GM12878 (cell line): ENCODE measurements at regions not wholly inside any gene's neighbourhood (a gene's known extent, or its start where the extent isn't known, plus 50 kb on each side); places are given as distances from the start of the nearest gene placed in this dataset.

Experiments used
- ATAC-seq: fragments of 200-7000 bp; cut with Tn5 transposase; 3 replicates; pipeline ENCODE4 v1.9.1; 2020; ENCODE audit warnings: mild to moderate bottlenecking, moderate library complexity
- BruUV-seq: library from RNA; stranded (reverse); fragments of 400-500 nt; replicated peaks from 2 replicates; lab custom pipeline; 2021; lab: Mats Ljungman, UMichigan
- CTCF ChIA-PET: fragments of 300-600 bp; sonication (Branson Sonifier 250); formaldehyde crosslinking; extraction: SDS; loops from one replicate; lab custom pipeline; 2021; ENCODE audit warnings: inconsistent platforms; lab: Yijun Ruan, JAX
- POLR2A ChIA-PET: fragments of 350-600 bp; formaldehyde crosslinking; extraction: SDS; loops from one replicate; lab custom pipeline; 2021; ENCODE audit warnings: inconsistent platforms; lab: Charles Lee
- RAD21 ChIA-PET: fragments of 300-600 bp; sonication (Branson Sonifier 250); formaldehyde crosslinking; loops from one replicate; lab custom pipeline; 2023; ENCODE audit warnings: antibody characterized with exemption; ENCODE audit not compliant: unreplicated experiment; lab: Charles Lee
- SMC1A ChIA-PET: fragments of 300-600 bp; sonication (Branson Sonifier 250); formaldehyde crosslinking; loops from one replicate; lab custom pipeline; 2023; ENCODE audit not compliant: unreplicated experiment, uncharacterized antibody; lab: Charles Lee
- DNase-seq: peaks from one replicate; pipeline ENCODE4 v3.0.0-alpha.2; 2011; ENCODE audit warnings: low read depth, low spot score
- FAIRE-seq: peaks from 3 replicates; lab custom pipeline; 2011; peaks lifted over from hg19 to GRCh38; lab: Jason Lieb, UNC
- H2AFZ ChIP-seq: 2 replicates; pipeline ENCODE4 v1.6.0; 2011; ENCODE audit warnings: low read depth, low read length, control low read depth; ENCODE audit not compliant: control insufficient read depth
- H3K27ac ChIP-seq: 2 replicates; pipeline ENCODE4 v1.5.1; 2011; ENCODE audit warnings: control low read depth; ENCODE audit not compliant: control insufficient read depth, insufficient read depth
- H3K27me3 ChIP-seq, 2 experiments: replicated peaks in 1 of 2; 2 replicates each; pipeline versions ENCODE4 v1.6.0 to v1.6.1; 2011; ENCODE audit warnings: low read length in 1 of 2; ENCODE audit not compliant: control insufficient read depth in 2 of 2, insufficient read depth in 2 of 2
- H3K36me3 ChIP-seq, 2 experiments: 2 replicates each; pipeline ENCODE4 v1.5.1; 2011; ENCODE audit warnings: low read length in 1 of 2; ENCODE audit not compliant: control insufficient read depth in 2 of 2, insufficient read depth in 2 of 2
- H3K4me1 ChIP-seq: 2 replicates; pipeline ENCODE4 v1.6.1; 2011; ENCODE audit warnings: mild to moderate bottlenecking, low read length, moderate library complexity, mixed read lengths; ENCODE audit not compliant: control insufficient read depth, insufficient read depth
- H3K4me2 ChIP-seq: 2 replicates; pipeline ENCODE4 v1.6.0; 2011; ENCODE audit warnings: control low read depth; ENCODE audit not compliant: control insufficient read depth, insufficient read depth
- H3K4me3 ChIP-seq: fragments of 200-600 bp; sonication (generic); 2 replicates; pipeline ENCODE4 v1.5.1; 2016
- H3K79me2 ChIP-seq: 2 replicates; pipeline ENCODE4 v1.6.0; 2011; ENCODE audit warnings: low read length; ENCODE audit not compliant: control insufficient read depth, insufficient read depth
- H3K9ac ChIP-seq: 2 replicates; pipeline ENCODE4 v1.8.0; 2011; ENCODE audit warnings: low read length, control low read depth, mixed read lengths; ENCODE audit not compliant: control insufficient read depth, insufficient read depth
- H3K9me3 ChIP-seq: replicated peaks from 3 replicates; pipeline ENCODE4 v1.5.1; 2011; ENCODE audit warnings: mild to moderate bottlenecking, low read length; ENCODE audit not compliant: control insufficient read depth, insufficient read depth
- H4K20me1 ChIP-seq: 2 replicates; pipeline ENCODE4 v1.6.0; 2011; ENCODE audit not compliant: control insufficient read depth, insufficient read depth
- ASH2L ChIP-seq: fragments of 300-600, 200-600 bp; sonication (generic); IDR thresholded peaks from 2 replicates; pipeline ENCODE4 v1.6.1; 2017; ENCODE audit warnings: low read depth, mild to moderate bottlenecking, borderline replicate concordance
- BRCA1 ChIP-seq: IDR thresholded peaks from 2 replicates; pipeline ENCODE4 v1.6.1; 2011; ENCODE audit warnings: low read depth, low read length, improper control_type of control experiment
- CUX1 ChIP-seq: IDR thresholded peaks from 2 replicates; pipeline ENCODE4 v1.6.1; 2012; ENCODE audit warnings: improper control_type of control experiment, low read depth, low read length; ENCODE audit not compliant: insufficient replicate concordance
- HDGF ChIP-seq: fragments of 450-650 bp; IDR thresholded peaks from 2 replicates; pipeline ENCODE4 v1.6.1; 2016; ENCODE audit warnings: antibody characterized with exemption
- JUNB ChIP-seq: IDR thresholded peaks from 2 replicates; pipeline ENCODE4 v1.6.1; 2016; ENCODE audit warnings: antibody characterized with exemption, mild to moderate bottlenecking
- NFXL1 ChIP-seq: fragments of 450-650 bp; IDR thresholded peaks from 2 replicates; pipeline ENCODE4 v1.6.1; 2017; ENCODE audit warnings: antibody characterized with exemption, mild to moderate bottlenecking, borderline replicate concordance
- POLR2A ChIP-seq: IDR thresholded peaks from 2 replicates; pipeline ENCODE4 v1.6.1; 2011; ENCODE audit warnings: low read depth, mild to moderate bottlenecking, low read length
- POU2F2 ChIP-seq: IDR thresholded peaks from 3 replicates; pipeline ENCODE4 v1.6.1; 2011; ENCODE audit warnings: low read depth, mild to moderate bottlenecking, low read length, borderline replicate concordance
- RB1 ChIP-seq: fragments of 450-650 bp; formaldehyde crosslinking; IDR thresholded peaks from 2 replicates; pipeline ENCODE4 v1.6.1; 2017; ENCODE audit warnings: mild to moderate bottlenecking, borderline replicate concordance
- SREBF1 ChIP-seq: IDR thresholded peaks from 2 replicates; pipeline ENCODE4 v1.6.1; 2012; ENCODE audit warnings: mild to moderate bottlenecking, low read length
- SUZ12 ChIP-seq: fragments of 200-600 bp; sonication (generic); IDR thresholded peaks from one replicate; pipeline ENCODE4 v1.6.1; 2018; ENCODE audit warnings: antibody characterized with exemption, mild to moderate bottlenecking; ENCODE audit not compliant: unreplicated experiment
- WGBS: methylation state at CpG from one replicate; pipeline ENCODE4 v1.1.6; 2016; ENCODE audit warnings: low lambda C conversion rate; ENCODE audit not compliant: insufficient replicate concordance, insufficient coverage; ENCODE audit errors: missing lambda C conversion rate; 5-methylcytosine and 5-hydroxymethylcytosine counted together
- in situ Hi-C: fragments of 300-500 bp; cut with MboI; formaldehyde crosslinking; loops from 9 replicates; pipeline ENCODE4 v1.14.3; 2018; ENCODE audit warnings: mixed read lengths
- intact Hi-C: fragments of 100-400 bp; cut with micrococcal nuclease; formaldehyde crosslinking; loops from one replicate; pipeline ENCODE4 v1.14.2; 2022; ENCODE audit not compliant: unreplicated experiment
- TF ChIP-seq, protein P1 (sequence below): IDR thresholded peaks from 2 replicates; pipeline ENCODE4 v1.6.1; 2011; ENCODE audit warnings: borderline replicate concordance, low read depth, mild to moderate bottlenecking, moderate library complexity, mixed read lengths, low read length; ENCODE audit not compliant: insufficient read depth; ENCODE audit errors: extremely low read length
- TF ChIP-seq, protein P2 (sequence below): IDR thresholded peaks from 2 replicates; pipeline ENCODE4 v1.6.1; 2011; ENCODE audit warnings: mild to moderate bottlenecking, low read depth, low read length, moderate library complexity; ENCODE audit not compliant: insufficient replicate concordance

GRCh38 chr19:31125071-31125470 is 224.2 kb downstream of the TSHZ3 start (continued):
- TF ChIP-seq HDGF (no peak), RB1 (no peak), SUZ12 (no peak)
- TF ChIP-seq, protein P1, sequence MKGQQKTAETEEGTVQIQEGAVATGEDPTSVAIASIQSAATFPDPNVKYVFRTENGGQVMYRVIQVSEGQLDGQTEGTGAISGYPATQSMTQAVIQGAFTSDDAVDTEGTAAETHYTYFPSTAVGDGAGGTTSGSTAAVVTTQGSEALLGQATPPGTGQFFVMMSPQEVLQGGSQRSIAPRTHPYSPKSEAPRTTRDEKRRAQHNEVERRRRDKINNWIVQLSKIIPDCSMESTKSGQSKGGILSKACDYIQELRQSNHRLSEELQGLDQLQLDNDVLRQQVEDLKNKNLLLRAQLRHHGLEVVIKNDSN: no peak
- TF ChIP-seq, all 136 proteins: peak for 0

GRCh38 chr19:31121501-31121900 is 227.7 kb downstream of the TSHZ3 start:
- ChIA-PET POLR2A (no interaction called here), RAD21 (no interaction called here), SMC1A (no interaction called here), CTCF (no interaction called here)
- no peak overlapping the region for H3K4me3 ChIP-seq
- in situ Hi-C loops (no loop called here), intact Hi-C loops (no loop called here)
- H3K9me3 ChIP-seq: no peaks in the 10 kb centered on the region
- no peaks in the 10 kb centered on the region for H3K27me3 ChIP-seq
- no peaks in the 10 kb centered on the region for H3K36me3 ChIP-seq
- no peak overlapping the region for H3K4me2 ChIP-seq
- BruUV-seq: no TSS peak
- H3K79me2 ChIP-seq: no peaks in the 10 kb centered on the region
- H2AFZ ChIP-seq: no peak overlapping the region
- no peaks in the 10 kb centered on the region for H4K20me1 ChIP-seq
- H3K9ac ChIP-seq: no peak overlapping the region
- 64% methylated on average over 6 of the region's 6 CpGs for WGBS
- no peak for FAIRE-seq
- TF ChIP-seq NFXL1 (no peak), RB1 (no peak), BRCA1 (no peak), SUZ12 (no peak), JUNB (no peak), ASH2L (no peak), SREBF1 (no peak), CUX1 (no peak), POU2F2 (no peak), POLR2A (no peak)
- TF ChIP-seq, protein P2, sequence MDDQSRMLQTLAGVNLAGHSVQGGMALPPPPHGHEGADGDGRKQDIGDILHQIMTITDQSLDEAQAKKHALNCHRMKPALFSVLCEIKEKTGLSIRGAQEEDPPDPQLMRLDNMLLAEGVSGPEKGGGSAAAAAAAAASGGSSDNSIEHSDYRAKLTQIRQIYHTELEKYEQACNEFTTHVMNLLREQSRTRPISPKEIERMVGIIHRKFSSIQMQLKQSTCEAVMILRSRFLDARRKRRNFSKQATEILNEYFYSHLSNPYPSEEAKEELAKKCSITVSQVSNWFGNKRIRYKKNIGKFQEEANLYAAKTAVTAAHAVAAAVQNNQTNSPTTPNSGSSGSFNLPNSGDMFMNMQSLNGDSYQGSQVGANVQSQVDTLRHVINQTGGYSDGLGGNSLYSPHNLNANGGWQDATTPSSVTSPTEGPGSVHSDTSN: no peak
- no peak for ATAC-seq
- DNase-seq: no peak
- no peaks in the 10 kb centered on the region for H3K4me1 ChIP-seq
- H3K27ac ChIP-seq: no peak overlapping the region
